H9 (cell line): ENCODE measurements at regions not wholly inside any gene's neighbourhood (a gene's known extent, or its start where the extent isn't known, plus 50 kb on each side); places are given as distances from the start of the nearest gene placed in this dataset.

Experiments
- DNase-seq: peaks from one replicate; pipeline ENCODE4 v3.0.0-alpha.2; 2017
- H2AFZ ChIP-seq: one replicate; pipeline ENCODE4 v1.6.1; 2013; ENCODE audit warnings: mild to moderate bottlenecking, low read length, control low read depth, moderate library complexity
- H2AK5ac ChIP-seq: 2 replicates; pipeline ENCODE4 v1.6.1; 2013; ENCODE audit warnings: low read length, control low read depth, mixed read lengths; ENCODE audit not compliant: insufficient read length
- H2BK120ac ChIP-seq: one replicate; pipeline ENCODE4 v1.6.1; 2013; ENCODE audit warnings: low read depth, mild to moderate bottlenecking, low read length, control low read depth, inconsistent platforms; ENCODE audit not compliant: poor library complexity, severe bottlenecking
- H2BK12ac ChIP-seq: 2 replicates; pipeline ENCODE4 v1.6.1; 2013; ENCODE audit warnings: low read length, control low read depth, mixed read lengths, low read depth; ENCODE audit not compliant: insufficient read length
- H2BK15ac ChIP-seq: 2 replicates; pipeline ENCODE4 v1.6.1; 2013; ENCODE audit warnings: low read depth, low read length, control low read depth
- H2BK20ac ChIP-seq: one replicate; pipeline ENCODE4 v1.6.1; 2013; ENCODE audit warnings: low read depth, mild to moderate bottlenecking, low read length, control low read depth, inconsistent platforms; ENCODE audit not compliant: poor library complexity, severe bottlenecking
- H2BK5ac ChIP-seq: 2 replicates; pipeline ENCODE4 v1.6.1; 2013; ENCODE audit warnings: low read length, control low read depth, mixed read lengths; ENCODE audit not compliant: insufficient read length
- H3K14ac ChIP-seq: 2 replicates; pipeline ENCODE4 v1.6.1; 2013; ENCODE audit warnings: low read length, control low read depth; ENCODE audit not compliant: insufficient read depth
- H3K18ac ChIP-seq: 2 replicates; pipeline ENCODE4 v1.6.1; 2013; ENCODE audit warnings: low read depth, mild to moderate bottlenecking, mixed read lengths, low read length, control low read depth; ENCODE audit not compliant: insufficient read length
- H3K23ac ChIP-seq: 2 replicates; pipeline ENCODE4 v1.6.1; 2013; ENCODE audit warnings: low read length, control low read depth, mixed read lengths, low read depth; ENCODE audit not compliant: insufficient read length
- H3K23me2 ChIP-seq: 2 replicates; pipeline ENCODE4 v1.6.1; 2013; ENCODE audit warnings: low read depth, mild to moderate bottlenecking, mixed read lengths, low read length, control low read depth; ENCODE audit not compliant: insufficient read length, poor library complexity, severe bottlenecking
- H3K27ac ChIP-seq: 2 replicates; pipeline ENCODE4 v1.5.1; 2013; ENCODE audit warnings: low read length, control low read depth, mixed read lengths, low read depth; ENCODE audit not compliant: insufficient read length
- H3K27me3 ChIP-seq: 2 replicates; pipeline ENCODE4 v1.6.1; 2013; ENCODE audit warnings: low read length, control low read depth, inconsistent platforms; ENCODE audit not compliant: insufficient read depth
- H3K4ac ChIP-seq: 2 replicates; pipeline ENCODE4 v1.6.1; 2013; ENCODE audit warnings: low read depth, mild to moderate bottlenecking, control low read depth, inconsistent platforms, low read length, moderate library complexity
- H3K4me1 ChIP-seq: 2 replicates; pipeline ENCODE4 v1.6.1; 2013; ENCODE audit warnings: low read length, control low read depth, inconsistent platforms; ENCODE audit not compliant: insufficient read depth
- H3K4me2 ChIP-seq: 2 replicates; pipeline ENCODE4 v1.6.1; 2013; ENCODE audit warnings: low read length, control low read depth, mixed read lengths; ENCODE audit not compliant: insufficient read length, insufficient read depth
- H3K56ac ChIP-seq: 2 replicates; pipeline ENCODE4 v1.6.1; 2013; ENCODE audit warnings: low read depth, mild to moderate bottlenecking, mixed read lengths, low read length, control low read depth; ENCODE audit not compliant: insufficient read length
- H3K79me1 ChIP-seq: 2 replicates; pipeline ENCODE4 v1.6.1; 2013; ENCODE audit warnings: low read depth, mild to moderate bottlenecking, moderate library complexity, low read length, control low read depth, inconsistent platforms; ENCODE audit not compliant: insufficient read depth, poor library complexity, severe bottlenecking
- H3K79me2 ChIP-seq: 2 replicates; pipeline ENCODE4 v1.6.1; 2013; ENCODE audit warnings: low read length, control low read depth, inconsistent platforms; ENCODE audit not compliant: insufficient read depth
- H3K9ac ChIP-seq: 2 replicates; pipeline ENCODE4 v1.6.1; 2013; ENCODE audit warnings: low read length, control low read depth, mixed read lengths; ENCODE audit not compliant: insufficient read length; ENCODE audit errors: extremely low read depth
- H3K9me3 ChIP-seq: one replicate; pipeline ENCODE4 v1.6.1; 2013; ENCODE audit warnings: low read depth, low read length, inconsistent platforms; ENCODE audit not compliant: control insufficient read depth
- H3T11ph ChIP-seq: one replicate; pipeline ENCODE4 v1.6.1; 2013; ENCODE audit warnings: mild to moderate bottlenecking, low read length, control low read depth, inconsistent platforms
- H4K20me1 ChIP-seq: one replicate; pipeline ENCODE4 v1.6.1; 2013; ENCODE audit not compliant: control insufficient read depth, insufficient read length, insufficient read depth
- H4K5ac ChIP-seq: 2 replicates; pipeline ENCODE4 v1.6.1; 2013; ENCODE audit warnings: low read depth, mild to moderate bottlenecking, mixed read lengths, low read length, control low read depth; ENCODE audit not compliant: insufficient read length
- H4K8ac ChIP-seq: replicated peaks from 2 replicates; pipeline ENCODE4 v1.6.1; 2013; ENCODE audit warnings: low read length, control low read depth, mixed read lengths, low read depth; ENCODE audit not compliant: insufficient read length
- H4K91ac ChIP-seq: 2 replicates; pipeline ENCODE4 v1.6.1; 2013; ENCODE audit warnings: low read depth, mild to moderate bottlenecking, moderate library complexity, mixed read lengths, low read length, control low read depth; ENCODE audit not compliant: insufficient read length
- H3K27ac Mint-ChIP-seq, 3 experiments: 2 replicates in 2 of 3; 3 replicates in 1 of 3; pipeline ENCODE4 v1.8.0; 2020 to 2021; ENCODE audit warnings: mixed read lengths in 3 of 3, mild to moderate bottlenecking in 1 of 3, moderate library complexity in 1 of 3
- H3K27me3 Mint-ChIP-seq: 2 replicates; pipeline ENCODE4 v1.8.0; 2021; ENCODE audit warnings: low read depth, mild to moderate bottlenecking, moderate library complexity, mixed read lengths
- H3K36me3 Mint-ChIP-seq, 3 experiments: 2 replicates in 2 of 3; 3 replicates in 1 of 3; pipeline ENCODE4 v1.8.0; 2020 to 2021; ENCODE audit warnings: low read depth in 3 of 3, mixed read lengths in 3 of 3; ENCODE audit not compliant: insufficient read depth in 1 of 3
- H3K4me1 Mint-ChIP-seq, 2 experiments: 2 replicates each; pipeline ENCODE4 v1.8.0; 2020; ENCODE audit warnings: mixed read lengths in 2 of 2
- H3K4me3 Mint-ChIP-seq, 2 experiments: 2 replicates in 1 of 2; 3 replicates in 1 of 2; pipeline ENCODE4 v1.8.0; 2020 to 2021; ENCODE audit warnings: mild to moderate bottlenecking in 2 of 2, mixed read lengths in 2 of 2, moderate library complexity in 1 of 2
- H3K9me3 Mint-ChIP-seq, 2 experiments: 2 replicates in 1 of 2; 3 replicates in 1 of 2; pipeline ENCODE4 v1.8.0; 2020; ENCODE audit warnings: mild to moderate bottlenecking in 2 of 2, mixed read lengths in 2 of 2, moderate library complexity in 1 of 2
- CTCF ChIP-seq: fragments of 200-600 bp; sonication (generic); conservative IDR thresholded peaks from 3 replicates; pipeline ENCODE4 v1.8.0; 2021; ENCODE audit warnings: antibody characterized with exemption, mild to moderate bottlenecking
- WGBS: extraction: QIAGEN DNeasy Blood & Tissue Kit; methylation state at CpG from one replicate; pipeline ENCODE4 v1.1.7; 2013; ENCODE audit warnings: missing lambda C conversion rate, low lambda C conversion rate, mixed read lengths; ENCODE audit not compliant: insufficient read length; ENCODE audit errors: extremely low coverage; 5-methylcytosine and 5-hydroxymethylcytosine counted together

GRCh38 chr22:25374869-25375268 is 155.4 kb downstream of the CRYBB2 start:
- Histone ChIP-seq H3K14ac (no peak overlapping the region), H3K4ac (no peak overlapping the region), H4K20me1 (no peaks in the 10 kb centered on the region), H3K56ac (no peak overlapping the region), H3K4me1 (no peaks in the 10 kb centered on the region), H2BK12ac (no peak overlapping the region), H4K8ac (no peak overlapping the region), H3K23me2 (no peaks in the 10 kb centered on the region), H2BK20ac (no peak overlapping the region), H2BK15ac (no peak overlapping the region), H2BK5ac (no peak overlapping the region), H2BK120ac (no peak overlapping the region), H4K5ac (no peak overlapping the region), H3K27ac (no peak overlapping the region), H3K79me1 (no peaks in the 10 kb centered on the region), H3K4me2 (no peak overlapping the region), H3K23ac (no peak overlapping the region), H4K91ac (no peak overlapping the region), H3K27me3 (no peaks in the 10 kb centered on the region), H2AK5ac (no peak overlapping the region), H3K9ac (no peak overlapping the region), H3K79me2 (no peaks in the 10 kb centered on the region), H2AFZ (no peak overlapping the region), H3K18ac (no peak overlapping the region), H3T11ph (no peak overlapping the region), H3K9me3 (no peaks in the 10 kb centered on the region)
- H3K27ac Mint-ChIP-seq: peak overlapping the region in 1 of 3 experiments; percentile 62; a peak in 2 of 7 replicates
- no peaks in the 10 kb centered on the region; a peak in 1 of 5 replicates for H3K9me3 Mint-ChIP-seq
- no peak for TF ChIP-seq CTCF
- no CpG with 5 or more reads among the region's 4 CpGs for WGBS
- H3K36me3 Mint-ChIP-seq: peaks cover 11 to 25% (median 24%) of the 10 kb centered on the region in 3 experiments; a peak in 6 of 7 replicates
- no peak overlapping the region for H3K4me3 Mint-ChIP-seq
- no peak for DNase-seq
- peaks cover 1% of the 10 kb centered on the region; the same call in 1 of the 2 replicates for H3K27me3 Mint-ChIP-seq
- H3K4me1 Mint-ChIP-seq: peaks cover 0 to 3% of the 10 kb centered on the region in 2 experiments; a peak in 2 of 4 replicates
